Activated CD4-positive, alpha-beta memory T cell treated with anti-CD3 and anti-CD28 coated beads, Interleukin-2, amount 10 ng/mL, durations not matched to agents 7 days and 5 days (primary cell): ENCODE measurements at regions not wholly inside any gene's neighbourhood (a gene's known extent, or its start where the extent isn't known, plus 50 kb on each side); places are given as distances from the start of the nearest gene placed in this dataset.
"Not testable (repeated sequence)": the region's sequence is repeated elsewhere in the genome, so short reads cannot be mapped to it uniquely, and the experiment has no call there.

ENCODE experiments used
- CTCF ChIA-PET: fragments of 350-600 bp; sonication (Branson Sonifier 250); formaldehyde crosslinking; loops from one replicate; lab custom pipeline; 2021; ENCODE audit warnings: antibody characterized with exemption, inconsistent platforms; lab: Charles Lee
- POLR2A ChIA-PET: fragments of 350-600 bp; sonication (Branson Sonifier 250); formaldehyde crosslinking; loops from one replicate; lab custom pipeline; 2021; ENCODE audit warnings: antibody characterized with exemption; lab: Charles Lee
- DNase-seq: peaks from one replicate; pipeline ENCODE4 v3.0.0-alpha.2; 2020
- H3K27ac Mint-ChIP-seq: one replicate; pipeline ENCODE4 v1.8.0; 2021; ENCODE audit warnings: mild to moderate bottlenecking, mixed read lengths
- H3K27me3 Mint-ChIP-seq: one replicate; pipeline ENCODE4 v1.8.0; 2021; ENCODE audit warnings: mixed read lengths
- H3K36me3 Mint-ChIP-seq: one replicate; pipeline ENCODE4 v1.8.0; 2021; ENCODE audit warnings: low read depth, mixed read lengths
- H3K4me1 Mint-ChIP-seq: one replicate; pipeline ENCODE4 v1.8.0; 2021; ENCODE audit warnings: mixed read lengths
- H3K4me3 Mint-ChIP-seq: one replicate; pipeline ENCODE4 v1.8.0; 2021; ENCODE audit warnings: mild to moderate bottlenecking, mixed read lengths
- H3K9me3 Mint-ChIP-seq: one replicate; pipeline ENCODE4 v1.8.0; 2021; ENCODE audit warnings: mixed read lengths

- H3K27me3 Mint-ChIP-seq, result no peaks in the 10 kb centered on the region
- no peaks in the 10 kb centered on the region for H3K4me1 Mint-ChIP-seq
- H3K4me3 Mint-ChIP-seq, result no peak overlapping the region
- no peaks in the 10 kb centered on the region for H3K36me3 Mint-ChIP-seq
- ChIA-PET CTCF (no interaction called here), POLR2A (no interaction called here)
- no peak overlapping the region for H3K27ac Mint-ChIP-seq
- DNase-seq, result no peak
- H3K9me3 Mint-ChIP-seq, result no peaks in the 10 kb centered on the region
Measured at GRCh38 chr2:150846691-150847090, 359.2 kb upstream of the RND3 start.

GRCh38 chr2:150832686-150833085, 345.2 kb upstream of the RND3 start:
- ChIA-PET CTCF (no interaction called here), POLR2A (no interaction called here)
- Mint-ChIP-seq H3K4me3 (no peak overlapping the region), H3K9me3 (no peaks in the 10 kb centered on the region), H3K4me1 (no peaks in the 10 kb centered on the region), H3K27me3 (no peaks in the 10 kb centered on the region), H3K36me3 (no peaks in the 10 kb centered on the region), H3K27ac (no peak overlapping the region)
- no peak for DNase-seq

- H3K4me1 Mint-ChIP-seq, result no peaks in the 10 kb centered on the region
- POLR2A ChIA-PET, result no interaction called here
- no peaks in the 10 kb centered on the region for H3K9me3 Mint-ChIP-seq
- no peak overlapping the region for H3K4me3 Mint-ChIP-seq
- no peak for DNase-seq
- CTCF ChIA-PET, result no interaction called here
- no peak overlapping the region for H3K27ac Mint-ChIP-seq
- no peaks in the 10 kb centered on the region for H3K27me3 Mint-ChIP-seq
- H3K36me3 Mint-ChIP-seq, result no peaks in the 10 kb centered on the region
Measured at GRCh38 chr2:150824118-150824517, 336.7 kb upstream of the RND3 start.

GRCh38 chr2:150817422-150817821, 330.0 kb upstream of the RND3 start:
- H3K36me3 Mint-ChIP-seq, result no peaks in the 10 kb centered on the region
- no peaks in the 10 kb centered on the region for H3K4me1 Mint-ChIP-seq
- no peaks in the 10 kb centered on the region for H3K27me3 Mint-ChIP-seq
- no peak overlapping the region for H3K27ac Mint-ChIP-seq
- DNase-seq, result no peak
- no peak overlapping the region for H3K4me3 Mint-ChIP-seq
- ChIA-PET POLR2A (no interaction called here), CTCF (no interaction called here)
- no peaks in the 10 kb centered on the region for H3K9me3 Mint-ChIP-seq

- no peaks in the 10 kb centered on the region for H3K27me3 Mint-ChIP-seq
- H3K9me3 Mint-ChIP-seq, result no peaks in the 10 kb centered on the region
- POLR2A ChIA-PET, result no interaction called here
- no peaks in the 10 kb centered on the region for H3K4me1 Mint-ChIP-seq
- H3K36me3 Mint-ChIP-seq, result no peaks in the 10 kb centered on the region
- no peak for DNase-seq
- CTCF ChIA-PET, result no interaction called here
- H3K27ac Mint-ChIP-seq, result no peak overlapping the region
- no peak overlapping the region for H3K4me3 Mint-ChIP-seq
Measured at GRCh38 chr2:150812664-150813367, 325.3 kb upstream of the RND3 start.

- H3K9me3 Mint-ChIP-seq, result no peaks in the 10 kb centered on the region
- POLR2A ChIA-PET, result no interaction called here
- DNase-seq, result no peak
- CTCF ChIA-PET, result no interaction called here
- no peaks in the 10 kb centered on the region for H3K4me1 Mint-ChIP-seq
- H3K27me3 Mint-ChIP-seq, result no peaks in the 10 kb centered on the region
- no peak overlapping the region for H3K4me3 Mint-ChIP-seq
- H3K27ac Mint-ChIP-seq, result no peak overlapping the region
- H3K36me3 Mint-ChIP-seq, result no peaks in the 10 kb centered on the region
Measured at GRCh38 chr2:150812066-150812465, 324.6 kb upstream of the RND3 start.

GRCh38 chr2:150811259-150811855, 323.9 kb upstream of the RND3 start:
- no peak overlapping the region for H3K27ac Mint-ChIP-seq
- DNase-seq, result no peak
- no peaks in the 10 kb centered on the region for H3K27me3 Mint-ChIP-seq
- H3K4me1 Mint-ChIP-seq, result no peaks in the 10 kb centered on the region
- H3K9me3 Mint-ChIP-seq, result no peaks in the 10 kb centered on the region
- H3K36me3 Mint-ChIP-seq, result no peaks in the 10 kb centered on the region
- ChIA-PET CTCF (no interaction called here), POLR2A (no interaction called here)
- H3K4me3 Mint-ChIP-seq, result no peak overlapping the region

GRCh38 chr2:150809103-150809502, 321.6 kb upstream of the RND3 start:
- H3K27me3 Mint-ChIP-seq, result no peaks in the 10 kb centered on the region
- H3K9me3 Mint-ChIP-seq, result no peaks in the 10 kb centered on the region
- no peak overlapping the region for H3K27ac Mint-ChIP-seq
- no peak for DNase-seq
- no peak overlapping the region for H3K4me3 Mint-ChIP-seq
- ChIA-PET CTCF (no interaction called here), POLR2A (no interaction called here)
- no peaks in the 10 kb centered on the region for H3K36me3 Mint-ChIP-seq
- H3K4me1 Mint-ChIP-seq, result no peaks in the 10 kb centered on the region

GRCh38 chr2:150806336-150806735, 318.9 kb upstream of the RND3 start:
- no peaks in the 10 kb centered on the region for H3K36me3 Mint-ChIP-seq
- H3K4me1 Mint-ChIP-seq, result no peaks in the 10 kb centered on the region
- H3K9me3 Mint-ChIP-seq, result no peaks in the 10 kb centered on the region
- H3K4me3 Mint-ChIP-seq, result no peak overlapping the region
- H3K27me3 Mint-ChIP-seq, result no peaks in the 10 kb centered on the region
- ChIA-PET CTCF (no interaction called here), POLR2A (no interaction called here)
- DNase-seq, result no peak
- H3K27ac Mint-ChIP-seq, result no peak overlapping the region

- ChIA-PET CTCF (no interaction called here), POLR2A (no interaction called here)
- no peak for DNase-seq
- Mint-ChIP-seq H3K9me3 (no peaks in the 10 kb centered on the region), H3K36me3 (no peaks in the 10 kb centered on the region), H3K4me3 (no peak overlapping the region), H3K4me1 (no peaks in the 10 kb centered on the region), H3K27ac (no peak overlapping the region), H3K27me3 (no peaks in the 10 kb centered on the region)
Measured at GRCh38 chr2:150803689-150804398, 316.4 kb upstream of the RND3 start.

GRCh38 chr2:150802635-150803034, 315.2 kb upstream of the RND3 start:
- DNase-seq, result no peak
- H3K4me3 Mint-ChIP-seq, result no peak overlapping the region
- no peaks in the 10 kb centered on the region for H3K27me3 Mint-ChIP-seq
- H3K4me1 Mint-ChIP-seq, result no peaks in the 10 kb centered on the region
- H3K36me3 Mint-ChIP-seq, result no peaks in the 10 kb centered on the region
- H3K27ac Mint-ChIP-seq, result no peak overlapping the region
- no peaks in the 10 kb centered on the region for H3K9me3 Mint-ChIP-seq
- ChIA-PET POLR2A (no interaction called here), CTCF (no interaction called here)

GRCh38 chr2:150796236-150796635, 308.8 kb upstream of the RND3 start:
- H3K9me3 Mint-ChIP-seq, H3K4me1 Mint-ChIP-seq, H3K4me3 Mint-ChIP-seq, H3K27ac Mint-ChIP-seq, CTCF ChIA-PET, H3K36me3 Mint-ChIP-seq, H3K27me3 Mint-ChIP-seq, POLR2A ChIA-PET, DNase-seq: not testable (repeated sequence)

- H3K4me1 Mint-ChIP-seq, result no peaks in the 10 kb centered on the region
Measured at GRCh38 chr2:150792780-150793300, 305.4 kb upstream of the RND3 start.

More at GRCh38 chr2:150792780-150793300, 305.4 kb upstream of the RND3 start:
- Mint-ChIP-seq H3K9me3 (no peaks in the 10 kb centered on the region), H3K4me3 (no peak overlapping the region), H3K36me3 (no peaks in the 10 kb centered on the region), H3K27ac (no peak overlapping the region), H3K27me3 (no peaks in the 10 kb centered on the region)
- ChIA-PET POLR2A (no interaction called here), CTCF (no interaction called here)
- DNase-seq, result no peak
